Hepatocyte (in vitro differentiated cells): ENCODE measurements at regions not wholly inside any gene's neighbourhood (a gene's known extent, or its start where the extent isn't known, plus 50 kb on each side); places are given as distances from the start of the nearest gene placed in this dataset.

Experiments
- DNase-seq: peaks from one replicate; pipeline ENCODE4 v3.0.0-alpha.2; 2016; ENCODE audit warnings: low spot score
- H2AFZ ChIP-seq: fragments of 200-600 bp; sonication (generic); 2 replicates; pipeline ENCODE4 v1.6.0; 2016; ENCODE audit warnings: antibody characterized with exemption, mild to moderate bottlenecking
- H3K27ac ChIP-seq: fragments of 200-600 bp; sonication (generic); 2 replicates; pipeline ENCODE4 v1.5.1; 2016; ENCODE audit warnings: mild to moderate bottlenecking
- H3K27me3 ChIP-seq: fragments of 200-600 bp; sonication (generic); 2 replicates; pipeline ENCODE4 v1.6.1; 2016
- H3K36me3 ChIP-seq: fragments of 200-600 bp; sonication (generic); replicated peaks from 2 replicates; pipeline ENCODE4 v1.5.1; 2016; ENCODE audit warnings: low read depth; ENCODE audit not compliant: insufficient read depth
- H3K4me1 ChIP-seq: fragments of 200-600 bp; sonication (generic); 2 replicates; pipeline ENCODE4 v1.5.1; 2016; ENCODE audit warnings: mild to moderate bottlenecking, moderate library complexity; ENCODE audit not compliant: insufficient read depth
- H3K4me2 ChIP-seq: fragments of 200-600 bp; sonication (generic); 2 replicates; pipeline ENCODE4 v1.6.0; 2016
- H3K4me3 ChIP-seq: fragments of 200-600 bp; sonication (generic); 2 replicates; pipeline ENCODE4 v1.5.1; 2016; ENCODE audit warnings: mild to moderate bottlenecking
- H3K79me2 ChIP-seq: fragments of 200-600 bp; sonication (generic); 2 replicates; pipeline ENCODE4 v1.6.0; 2017; ENCODE audit warnings: mild to moderate bottlenecking
- H3K9me2 ChIP-seq: fragments of 200-600 bp; sonication (generic); replicated peaks from 2 replicates; pipeline ENCODE4 v1.6.0; 2017; ENCODE audit warnings: mild to moderate bottlenecking; ENCODE audit not compliant: insufficient read depth
- H3K9me3 ChIP-seq: fragments of 200-600 bp; sonication (generic); 2 replicates; pipeline ENCODE4 v1.5.1; 2016; ENCODE audit warnings: low read depth, mild to moderate bottlenecking
- H4K20me1 ChIP-seq: fragments of 200-600 bp; sonication (generic); 2 replicates; pipeline ENCODE4 v1.6.0; 2016; ENCODE audit warnings: mild to moderate bottlenecking; ENCODE audit not compliant: insufficient read depth, poor library complexity, severe bottlenecking
- CTCF ChIP-seq: fragments of 200-600 bp; sonication (generic); IDR thresholded peaks from 2 replicates; pipeline ENCODE4 v1.5.1; 2016; ENCODE audit warnings: antibody characterized with exemption, mild to moderate bottlenecking; ENCODE audit not compliant: poor library complexity
- EZH2 ChIP-seq: fragments of 200-600 bp; sonication (generic); IDR thresholded peaks from 2 replicates; pipeline ENCODE4 v1.6.1; 2016; ENCODE audit warnings: antibody characterized with exemption, mild to moderate bottlenecking, borderline replicate concordance
- EZH2phosphoT487 ChIP-seq: fragments of 200-600 bp; sonication (generic); IDR thresholded peaks from one replicate; pipeline ENCODE4 v1.6.1; 2018; ENCODE audit warnings: antibody characterized with exemption, mild to moderate bottlenecking, low read depth, moderate library complexity; ENCODE audit not compliant: unreplicated experiment, severe bottlenecking
- WGBS: methylation state at CpG from one replicate; pipeline ENCODE4 v1.1.6; 2016; ENCODE audit warnings: low lambda C conversion rate; ENCODE audit errors: missing lambda C conversion rate; 5-methylcytosine and 5-hydroxymethylcytosine counted together

GRCh38 chr3:111335512-111336303 is 206.3 kb upstream of the CD96 start:
- Histone ChIP-seq H4K20me1 (no peaks in the 10 kb centered on the region), H3K36me3 (no peaks in the 10 kb centered on the region), H3K9me3 (no peaks in the 10 kb centered on the region), H3K9me2 (no peaks in the 10 kb centered on the region), H3K27me3 (no peaks in the 10 kb centered on the region), H3K4me3 (no peak overlapping the region), H3K79me2 (no peaks in the 10 kb centered on the region), H2AFZ (no peak overlapping the region), H3K4me1 (no peaks in the 10 kb centered on the region), H3K27ac (no peak overlapping the region), H3K4me2 (no peak overlapping the region)
- WGBS = 83% methylated on average over 2 of the region's 2 CpGs
- TF ChIP-seq CTCF (no peak), EZH2 (no peak), EZH2phosphoT487 (no peak)
- DNase-seq = no peak

- WGBS = 33% methylated on average over 2 of the region's 2 CpGs
- TF ChIP-seq EZH2phosphoT487 (no peak), EZH2 (no peak), CTCF (no peak)
- H3K9me3 ChIP-seq = no peaks in the 10 kb centered on the region
- no peak overlapping the region for H3K27ac ChIP-seq
- H4K20me1 ChIP-seq = no peaks in the 10 kb centered on the region
- H3K79me2 ChIP-seq = no peaks in the 10 kb centered on the region
- H3K36me3 ChIP-seq = no peaks in the 10 kb centered on the region
- no peak for DNase-seq
- H2AFZ ChIP-seq = no peak overlapping the region
- H3K27me3 ChIP-seq = no peaks in the 10 kb centered on the region
- H3K4me2 ChIP-seq = no peak overlapping the region
- no peaks in the 10 kb centered on the region for H3K9me2 ChIP-seq
- no peak overlapping the region for H3K4me3 ChIP-seq
- H3K4me1 ChIP-seq = no peaks in the 10 kb centered on the region
These were observed 205.5 kb upstream of the CD96 start for GRCh38 chr3:111336511-111336910.

DNA sequence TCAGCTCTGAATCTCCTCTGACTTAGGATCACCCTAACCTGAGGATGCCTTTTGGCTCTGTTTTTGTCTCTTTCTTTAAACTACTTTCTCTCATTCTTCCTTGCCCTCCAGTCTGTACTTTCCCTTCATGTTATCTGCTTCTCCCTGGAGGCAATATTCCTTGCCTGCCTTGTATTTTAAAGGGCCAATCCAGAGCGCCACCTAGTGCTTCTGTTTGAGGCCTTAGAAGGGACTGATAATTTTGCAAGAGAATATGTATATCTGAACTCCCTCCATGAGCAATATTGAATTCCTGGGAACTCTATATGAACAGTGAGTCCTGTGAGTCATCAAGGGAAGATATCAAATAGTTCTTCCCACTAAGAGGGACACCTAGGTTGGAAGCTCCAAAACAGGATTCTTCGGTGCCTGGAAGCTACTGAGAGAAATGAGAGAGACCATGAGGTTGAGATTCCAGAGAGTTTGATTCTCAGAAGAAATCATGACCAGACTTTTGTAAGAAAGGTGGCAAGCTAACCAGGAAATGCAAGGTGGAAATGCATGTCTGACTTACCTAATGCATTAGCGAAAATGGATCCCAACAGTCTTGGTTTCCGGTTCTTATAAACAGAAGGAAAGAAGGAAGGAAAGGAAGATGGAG is 203.8 kb upstream of the CD96 start:
- Histone ChIP-seq H3K79me2 (no peaks in the 10 kb centered on the region), H3K4me2 (no peak overlapping the region), H3K4me3 (no peak overlapping the region), H2AFZ (no peak overlapping the region), H3K27ac (no peak overlapping the region), H3K4me1 (no peaks in the 10 kb centered on the region), H3K9me3 (no peaks in the 10 kb centered on the region), H3K9me2 (no peaks in the 10 kb centered on the region), H3K27me3 (no peaks in the 10 kb centered on the region), H4K20me1 (no peaks in the 10 kb centered on the region), H3K36me3 (no peaks in the 10 kb centered on the region)
- peak; percentile 81 for DNase-seq
- TF ChIP-seq CTCF (peak; percentile 84), EZH2phosphoT487 (no peak), EZH2 (no peak)
- WGBS = 70% methylated on average over 4 of the region's 4 CpGs
